Mucosa of gallbladder (tissue), 1 donor: ENCODE measurements at regions not wholly inside any gene's neighbourhood (a gene's known extent, or its start where the extent isn't known, plus 50 kb on each side); places are given as distances from the start of the nearest gene placed in this dataset.
"Not testable (repeated sequence)": the region's sequence is repeated elsewhere in the genome, so short reads cannot be mapped to it uniquely, and the experiment has no call there.

Experiments used
- DNase-seq: peaks from one replicate; pipeline ENCODE4 v3.0.0-alpha.2; 2020; ENCODE audit warnings: low spot score
- donor health status: DM: no; HTN: no; CAD: no.

- DNase-seq: no peak
Observed at GRCh38 chr19:30236587-30236986, 135.6 kb upstream of the ZNF536 start.

DNA sequence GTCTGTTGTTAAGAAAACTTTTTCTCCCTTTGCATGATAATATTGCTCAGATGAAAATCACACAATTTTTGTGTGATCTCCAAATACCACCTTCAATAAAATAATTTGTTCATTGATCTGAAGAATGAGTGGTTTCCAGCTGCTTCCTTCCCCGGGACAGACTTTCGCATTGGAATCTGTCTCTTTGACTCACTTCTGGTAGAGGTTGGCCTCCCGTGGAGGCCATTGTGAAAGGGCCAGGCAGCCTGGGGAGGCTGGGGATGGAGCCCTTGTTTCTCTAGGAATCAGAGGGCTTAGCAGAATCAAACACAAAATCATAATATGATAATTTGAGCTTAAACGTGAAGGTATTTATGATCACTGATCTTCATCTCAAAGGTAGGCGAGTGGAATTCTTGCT is 135.0 kb upstream of the ZNF536 start:
- no peak for DNase-seq

- no peak for DNase-seq
Observed at GRCh38 chr19:30240904-30241695, 131.1 kb upstream of the ZNF536 start.

GRCh38 chr19:30244533-30244932 is 127.7 kb upstream of the ZNF536 start:
- DNase-seq: no peak

- DNase-seq: no peak
Observed at GRCh38 chr19:30245401-30246039, 126.7 kb upstream of the ZNF536 start.

DNA sequence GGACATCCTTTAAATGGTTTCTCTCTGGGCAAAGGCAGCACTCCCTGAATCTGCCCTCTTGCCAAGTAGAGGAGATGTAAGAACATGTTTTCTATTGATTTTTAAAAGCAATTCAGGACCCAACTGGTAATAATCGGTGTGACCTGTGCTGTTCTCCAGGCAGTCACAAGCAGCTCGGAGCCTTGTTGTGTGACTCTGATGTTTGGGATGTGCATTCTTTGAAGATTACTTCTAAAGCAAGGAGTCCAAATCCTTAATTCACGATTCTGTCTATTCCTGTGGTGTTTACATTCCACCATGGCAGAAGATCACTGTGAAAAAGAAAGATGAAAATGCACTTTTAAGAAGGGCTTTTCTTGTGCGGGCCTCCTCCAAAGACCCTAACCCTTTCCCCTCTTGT is 122.3 kb upstream of the ZNF536 start:
- no peak for DNase-seq

GRCh38 chr19:30252214-30252613 is 120.0 kb upstream of the ZNF536 start:
- no peak for DNase-seq

DNA sequence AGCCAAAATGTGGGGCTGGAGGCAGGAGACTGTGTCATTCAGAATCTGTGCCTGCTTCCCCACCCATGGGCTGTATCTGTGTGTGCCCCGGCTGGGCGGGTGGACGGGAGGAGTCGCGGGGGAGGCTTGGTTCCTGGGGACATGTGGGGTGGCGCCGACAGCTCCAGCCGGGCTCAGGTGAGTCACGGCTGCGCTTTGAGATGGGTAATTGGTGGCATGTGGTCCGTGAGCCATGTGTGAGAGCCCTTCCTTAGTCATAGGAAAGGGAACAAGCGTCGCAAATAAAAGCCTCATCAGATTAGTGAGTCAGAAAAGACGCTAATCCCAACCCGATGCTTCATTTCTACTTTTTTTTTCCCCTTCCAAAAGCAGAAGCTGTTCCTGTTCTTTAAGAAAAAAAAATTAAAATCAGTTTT is 118.6 kb upstream of the ZNF536 start:
- no peak for DNase-seq

GRCh38 chr19:30254158-30254557 is 118.0 kb upstream of the ZNF536 start:
- DNase-seq: no peak

GRCh38 chr19:30254789-30255188 is 117.4 kb upstream of the ZNF536 start:
- DNase-seq: no peak

DNA sequence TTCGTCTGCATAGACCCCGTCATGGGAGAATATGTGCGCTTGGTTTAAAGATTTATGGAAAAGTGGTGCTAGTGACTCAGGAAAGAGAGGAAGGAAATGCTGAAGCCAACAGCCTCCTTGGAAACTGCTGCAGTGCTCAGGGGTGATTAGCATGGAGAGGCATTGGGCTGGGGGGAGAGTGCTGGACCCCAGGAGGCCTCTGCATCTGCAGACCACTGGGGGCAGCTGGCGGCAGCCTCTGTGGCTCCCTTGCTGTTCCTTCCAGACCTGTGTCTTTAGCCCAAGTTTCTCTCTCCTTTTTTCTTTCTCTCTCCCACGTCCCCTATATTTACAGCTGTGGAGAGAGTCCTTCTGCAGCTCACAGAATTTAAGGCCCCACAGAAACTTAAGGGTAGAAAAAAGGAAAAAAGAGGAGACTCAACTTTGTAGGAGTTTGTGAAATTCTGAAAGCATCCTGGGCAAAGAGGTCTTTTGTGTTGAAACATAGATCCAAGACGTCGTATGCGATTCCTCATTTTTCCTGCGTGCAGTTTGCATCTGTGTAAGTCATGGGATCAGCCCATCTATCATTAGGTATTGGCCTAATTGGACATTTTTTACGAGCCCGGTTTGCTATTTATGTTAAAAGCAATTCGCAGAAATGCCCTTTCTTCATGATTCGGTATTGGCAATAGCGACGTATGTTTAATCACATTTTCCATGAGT is 116.2 kb upstream of the ZNF536 start:
- DNase-seq: no peak

GRCh38 chr19:30256496-30256850 is 115.7 kb upstream of the ZNF536 start:
- DNase-seq: no peak

DNA sequence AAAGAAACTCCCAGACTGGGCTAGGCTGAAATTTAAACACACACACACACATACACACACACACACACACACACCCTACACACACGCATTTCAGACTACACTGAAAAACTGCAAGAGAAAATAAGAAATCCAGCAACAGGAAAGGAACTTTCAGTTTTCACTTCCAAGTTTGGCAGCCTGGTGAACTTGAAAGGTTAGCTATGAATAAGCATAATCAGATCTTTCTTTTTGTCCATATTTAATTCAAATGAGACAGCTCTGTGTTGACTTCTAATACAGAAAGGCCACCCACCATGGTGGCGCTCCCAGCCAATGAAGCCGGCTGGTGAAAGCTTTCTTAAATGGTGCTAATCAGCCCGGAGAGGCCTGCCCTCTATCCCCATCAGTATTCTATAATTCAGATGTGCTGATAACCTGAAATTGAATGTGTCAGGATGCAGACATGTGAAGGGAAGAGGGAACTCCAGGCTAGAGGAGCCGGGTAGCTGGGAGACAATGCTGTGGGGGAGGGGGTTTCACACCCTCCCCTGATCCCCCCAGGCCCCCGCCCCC is 108.3 kb upstream of the ZNF536 start:
- no peak for DNase-seq

DNA sequence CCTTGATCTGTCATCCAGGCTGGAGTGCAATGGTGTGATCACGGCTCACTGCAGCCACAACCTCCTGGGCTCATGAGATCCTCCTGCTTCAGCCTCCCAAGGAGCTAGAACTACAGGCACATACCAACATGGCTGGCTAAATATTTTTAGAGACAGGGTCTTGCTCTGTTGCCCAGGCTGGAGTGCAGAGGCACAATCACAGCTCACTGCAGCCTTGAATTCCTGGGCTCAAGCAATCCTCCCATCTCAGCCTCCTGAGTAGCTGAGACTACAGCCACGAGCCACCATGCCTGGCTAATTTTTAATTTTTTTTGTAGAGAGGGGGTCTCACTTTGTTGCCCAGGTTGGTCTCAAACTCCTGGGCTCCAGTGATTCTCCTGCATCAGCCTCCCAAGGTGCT is 106.3 kb upstream of the ZNF536 start:
- DNase-seq: not testable (repeated sequence)

DNA sequence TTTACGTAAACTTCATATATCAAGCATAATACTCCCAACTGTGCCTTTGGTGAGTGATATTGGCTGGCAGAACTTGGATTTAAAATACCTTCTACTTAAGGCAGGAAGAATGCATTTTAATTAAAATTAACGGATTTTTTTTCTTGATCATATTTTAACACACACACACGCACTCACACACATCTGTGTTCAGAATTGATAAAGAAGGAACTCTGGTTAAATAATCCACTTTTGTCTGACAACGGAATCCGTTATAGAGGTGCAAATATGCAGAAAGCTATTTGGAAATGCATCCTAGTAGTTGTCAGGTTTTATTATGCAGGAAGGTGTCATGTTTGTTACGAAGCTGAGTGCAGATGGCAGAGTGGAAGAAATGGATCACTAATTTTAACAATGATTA is 105.5 kb upstream of the ZNF536 start:
- DNase-seq: no peak

DNA sequence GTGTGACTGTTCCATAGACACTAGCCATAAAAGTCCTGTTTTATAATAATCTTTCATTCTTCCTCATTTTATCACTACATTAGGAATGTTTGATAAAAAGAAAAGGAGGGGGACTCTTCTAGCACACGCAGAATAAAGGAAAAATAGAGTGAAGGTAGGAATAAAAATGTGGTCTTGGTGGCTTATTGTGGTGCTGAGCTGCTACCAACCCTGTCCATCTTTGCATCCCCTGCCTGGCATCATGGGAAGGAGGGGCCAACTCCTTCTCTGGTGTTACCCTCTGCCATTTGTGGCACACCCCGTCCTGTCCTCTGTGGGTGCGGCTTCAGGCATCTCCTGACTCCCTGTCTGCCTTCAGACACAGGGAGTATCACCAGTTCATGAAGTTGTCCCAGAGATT is 104.9 kb upstream of the ZNF536 start:
- DNase-seq: no peak

DNA sequence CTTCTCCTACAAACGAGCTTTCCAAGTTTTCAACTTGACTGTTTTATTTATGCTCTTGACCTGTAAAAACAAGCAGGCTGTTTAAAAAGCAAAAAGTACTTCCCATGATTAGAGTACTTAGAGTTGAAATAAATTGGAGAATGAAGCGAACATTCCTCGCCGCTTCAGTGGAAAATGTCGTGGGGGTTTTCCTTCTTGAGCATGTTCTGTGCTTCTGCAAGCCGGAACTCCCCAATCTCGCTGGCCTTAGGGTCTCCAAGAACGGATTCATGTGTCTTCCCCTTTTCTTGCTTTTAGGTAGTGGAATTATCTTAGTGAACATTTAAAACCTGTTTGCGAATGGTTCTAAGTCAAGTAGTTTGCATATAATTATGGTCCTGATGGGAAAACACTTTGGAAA is 103.6 kb upstream of the ZNF536 start:
- DNase-seq: no peak

DNA sequence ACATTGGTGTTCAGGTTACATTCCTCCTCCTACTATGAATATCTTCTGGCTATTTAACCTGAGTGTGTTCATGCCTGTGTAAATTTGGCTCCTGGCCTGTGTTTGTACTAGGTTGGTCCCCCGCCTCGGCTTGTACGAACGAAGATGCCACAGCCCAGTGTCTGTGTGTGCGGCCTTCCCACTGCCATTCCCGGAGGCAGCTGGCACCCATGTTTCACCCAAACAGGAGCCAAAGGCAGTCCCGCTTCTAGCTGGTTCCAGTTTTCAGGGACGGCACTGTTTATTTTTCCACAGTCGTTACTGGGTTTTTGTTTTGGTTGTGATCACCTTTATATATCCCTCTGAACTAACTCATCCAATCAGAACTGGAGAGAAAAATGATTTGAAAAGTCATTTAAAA is 102.5 kb upstream of the ZNF536 start:
- no peak for DNase-seq

DNA sequence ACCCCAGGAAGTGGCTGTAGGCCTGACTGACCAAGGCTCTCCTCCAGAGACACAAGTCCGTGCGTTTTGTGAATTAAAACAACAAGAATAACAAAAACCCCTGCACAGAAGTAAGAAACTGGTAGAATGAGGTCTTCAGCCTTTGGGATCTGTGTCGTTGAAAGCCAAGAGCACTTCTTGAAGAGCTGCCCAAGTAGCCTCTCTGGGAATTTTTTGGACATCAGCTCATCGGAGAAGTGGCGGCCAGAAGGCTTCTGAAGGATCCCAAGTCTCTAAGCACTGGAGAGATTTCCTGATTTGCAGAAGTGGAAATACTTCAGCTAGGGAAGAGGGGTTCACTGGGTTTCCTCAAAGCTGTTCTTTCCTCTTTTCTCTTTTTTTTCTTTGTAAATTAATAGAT is 100.4 kb upstream of the ZNF536 start:
- no peak for DNase-seq

GRCh38 chr19:30272554-30272953 is 99.6 kb upstream of the ZNF536 start:
- no peak for DNase-seq

GRCh38 chr19:30273184-30273583 is 99.0 kb upstream of the ZNF536 start:
- DNase-seq: no peak

- no peak for DNase-seq
Observed at GRCh38 chr19:30274987-30275386, 97.2 kb upstream of the ZNF536 start.
